SK-MEL-5 (cell line): ENCODE measurements at regions not wholly inside any gene's neighbourhood (a gene's known extent, or its start where the extent isn't known, plus 50 kb on each side); places are given as distances from the start of the nearest gene placed in this dataset.

ENCODE experiments used
- DNase-seq: peaks from one replicate; pipeline ENCODE4 v3.0.0-alpha.2; 2016; ENCODE audit warnings: low read depth, low spot score
- in situ Hi-C: cut with HindIII; loops from 2 replicates; pipeline ENCODE4 v1.10.0; 2016; ENCODE audit warnings: low sequenced_read_pairs, high pct_unique_total_duplicates, low pct_unique_long_range_greater_than_20kb

GRCh38 chr3:132788301-132788671 is 66.1 kb upstream of the NPHP3 start:
- in situ Hi-C loops: no loop called here

GRCh38 chr3:132787616-132788300 is 65.5 kb upstream of the NPHP3 start:
- DNase-seq: no peak

More at GRCh38 chr3:132788301-132788671, 66.1 kb upstream of the NPHP3 start:
- DNase-seq: peak; percentile 25

GRCh38 chr3:132786890-132787289 is 64.7 kb upstream of the NPHP3 start:
- in situ Hi-C loops: no loop called here

More at GRCh38 chr3:132787616-132788300, 65.5 kb upstream of the NPHP3 start:
- in situ Hi-C loops: no loop called here

GRCh38 chr3:132785292-132785691 is 63.1 kb upstream of the NPHP3 start:
- DNase-seq: no peak
- in situ Hi-C loops: no loop called here

More at GRCh38 chr3:132786890-132787289, 64.7 kb upstream of the NPHP3 start:
- DNase-seq: no peak

GRCh38 chr3:132784502-132785025 is 62.4 kb upstream of the NPHP3 start:
- in situ Hi-C loops: no loop called here
- no peak for DNase-seq

- in situ Hi-C loops: no loop called here
- DNase-seq: no peak
Observed at GRCh38 chr3:132783152-132783551, 60.9 kb upstream of the NPHP3 start.

- in situ Hi-C loops: no loop called here
- DNase-seq: no peak
Observed at GRCh38 chr3:132781922-132782321, 59.7 kb upstream of the NPHP3 start.

- DNase-seq: no peak
- in situ Hi-C loops: no loop called here
Observed at GRCh38 chr3:132777171-132777570, 55.0 kb upstream of the NPHP3 start.

- no peak for DNase-seq
- in situ Hi-C loops: no loop called here
Observed at GRCh38 chr3:132773071-132773619, 50.9 kb upstream of the NPHP3 start.

GRCh38 chr3:132772252-132772651 is 50.0 kb upstream of the NPHP3 start:
- in situ Hi-C loops: no loop called here

More at GRCh38 chr3:132772252-132772651, 50.0 kb upstream of the NPHP3 start:
- no peak for DNase-seq
